Caco-2 (cell line): ENCODE measurements at regions not wholly inside any gene's neighbourhood (a gene's known extent, or its start where the extent isn't known, plus 50 kb on each side); places are given as distances from the start of the nearest gene placed in this dataset.
"Not testable (repeated sequence)": the region's sequence is repeated elsewhere in the genome, so short reads cannot be mapped to it uniquely, and the experiment has no call there.

Source experiments
- BruUV-seq: library from RNA; stranded (reverse); fragments of 400-500 nt; replicated peaks from 2 replicates; lab custom pipeline; 2021; lab: Mats Ljungman, UMichigan
- CTCF ChIA-PET: fragments of 300-600 bp; sonication (Branson Sonifier 250); formaldehyde crosslinking; loops from one replicate; lab custom pipeline; 2022; ENCODE audit warnings: antibody characterized with exemption; lab: Charles Lee
- POLR2A ChIA-PET: fragments of 300-600 bp; sonication (Branson Sonifier 250); formaldehyde crosslinking; loops from one replicate; lab custom pipeline; 2022; ENCODE audit warnings: antibody characterized with exemption; lab: Charles Lee
- DNase-seq, 2 experiments: peaks; one replicate each; pipeline versions ENCODE4 v3.0.0 to v3.0.0-alpha.2; 2020 to 2022
- H3K27me3 ChIP-seq: replicated peaks from 2 replicates; pipeline ENCODE4 v1.6.0; 2011; ENCODE audit warnings: low read length; ENCODE audit not compliant: control insufficient read depth, insufficient read depth
- H3K36me3 ChIP-seq: 2 replicates; pipeline ENCODE4 v1.5.1; 2011; ENCODE audit warnings: low read length; ENCODE audit not compliant: control insufficient read depth, insufficient read depth
- H3K4me1 ChIP-seq: fragments of 250-450 bp; sonication (Bioruptor Pico); 2 replicates; pipeline ENCODE4 v1.5.1; 2020; ENCODE audit warnings: mild to moderate bottlenecking
- H3K4me3 ChIP-seq: 2 replicates; pipeline ENCODE4 v1.5.1; 2011; ENCODE audit warnings: low read depth, mild to moderate bottlenecking, control low read depth, low read length
- H3K9me3 ChIP-seq: fragments of 250-450 bp; sonication (Bioruptor Pico); 2 replicates; pipeline ENCODE4 v1.5.1; 2020; ENCODE audit warnings: mild to moderate bottlenecking, moderate library complexity
- H3K27ac Mint-ChIP-seq: one replicate; pipeline ENCODE4 v1.8.0; 2022; ENCODE audit warnings: mixed read lengths; ENCODE audit not compliant: unreplicated experiment
- H3K27me3 Mint-ChIP-seq: one replicate; pipeline ENCODE4 v1.8.0; 2022; ENCODE audit warnings: mixed read lengths; ENCODE audit not compliant: insufficient read depth, unreplicated experiment
- H3K36me3 Mint-ChIP-seq: one replicate; pipeline ENCODE4 v1.8.0; 2022; ENCODE audit warnings: mild to moderate bottlenecking, mixed read lengths; ENCODE audit not compliant: insufficient read depth, unreplicated experiment
- H3K4me1 Mint-ChIP-seq: one replicate; pipeline ENCODE4 v1.8.0; 2022; ENCODE audit warnings: low read depth, mixed read lengths; ENCODE audit not compliant: unreplicated experiment
- H3K4me3 Mint-ChIP-seq: one replicate; pipeline ENCODE4 v1.8.0; 2022; ENCODE audit warnings: mild to moderate bottlenecking, moderate library complexity, mixed read lengths; ENCODE audit not compliant: unreplicated experiment
- H3K9me3 Mint-ChIP-seq: one replicate; pipeline ENCODE4 v1.8.0; 2022; ENCODE audit warnings: mixed read lengths; ENCODE audit not compliant: unreplicated experiment
- intact Hi-C: fragments of 100-400 bp; cut with micrococcal nuclease; formaldehyde crosslinking; loops from one replicate; pipeline ENCODE4 v1.10.0; 2022; ENCODE audit not compliant: unreplicated experiment

- H3K9me3 ChIP-seq, H3K4me1 ChIP-seq, H3K36me3 ChIP-seq, H3K36me3 Mint-ChIP-seq, H3K4me1 Mint-ChIP-seq, POLR2A ChIA-PET, intact Hi-C loops, H3K4me3 ChIP-seq, H3K27me3 Mint-ChIP-seq, BruUV-seq, H3K27me3 ChIP-seq, H3K9me3 Mint-ChIP-seq, DNase-seq, H3K4me3 Mint-ChIP-seq, H3K27ac Mint-ChIP-seq, CTCF ChIA-PET: not testable (repeated sequence)
Observed at GRCh38 chr15:30225233-30225891, 90.5 kb downstream of the GOLGA8T start.

- H3K4me1 ChIP-seq, H3K4me3 Mint-ChIP-seq, intact Hi-C loops, H3K27me3 Mint-ChIP-seq, DNase-seq, POLR2A ChIA-PET, H3K36me3 ChIP-seq, H3K4me1 Mint-ChIP-seq, H3K4me3 ChIP-seq, H3K27me3 ChIP-seq, H3K36me3 Mint-ChIP-seq, H3K27ac Mint-ChIP-seq, CTCF ChIA-PET, H3K9me3 Mint-ChIP-seq, BruUV-seq, H3K9me3 ChIP-seq: not testable (repeated sequence)
Observed at GRCh38 chr15:30261432-30262141, 126.7 kb downstream of the GOLGA8T start.

DNA sequence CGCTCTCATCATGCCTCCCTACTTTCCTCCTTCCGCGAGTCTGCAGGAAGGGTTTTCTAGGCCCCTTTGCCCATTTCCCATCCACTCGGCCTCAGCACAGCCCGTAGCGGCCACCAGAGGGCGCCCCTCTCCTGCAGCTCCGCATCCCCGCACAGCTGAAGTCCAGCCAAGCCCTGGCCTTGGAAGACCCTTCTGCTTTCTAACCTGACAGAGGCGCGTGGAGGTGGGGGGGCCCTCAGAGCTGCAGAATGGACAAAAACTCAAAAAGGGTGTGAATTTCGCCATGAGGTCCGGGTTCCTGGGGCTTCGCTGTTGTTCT lies 127.2 kb downstream of the GOLGA8T start:
- H3K36me3 ChIP-seq, CTCF ChIA-PET, H3K27ac Mint-ChIP-seq, H3K27me3 Mint-ChIP-seq, H3K4me1 ChIP-seq, H3K27me3 ChIP-seq, BruUV-seq, H3K9me3 ChIP-seq, POLR2A ChIA-PET, H3K9me3 Mint-ChIP-seq, H3K4me1 Mint-ChIP-seq, H3K36me3 Mint-ChIP-seq, H3K4me3 Mint-ChIP-seq, DNase-seq, H3K4me3 ChIP-seq, intact Hi-C loops: not testable (repeated sequence)

DNA sequence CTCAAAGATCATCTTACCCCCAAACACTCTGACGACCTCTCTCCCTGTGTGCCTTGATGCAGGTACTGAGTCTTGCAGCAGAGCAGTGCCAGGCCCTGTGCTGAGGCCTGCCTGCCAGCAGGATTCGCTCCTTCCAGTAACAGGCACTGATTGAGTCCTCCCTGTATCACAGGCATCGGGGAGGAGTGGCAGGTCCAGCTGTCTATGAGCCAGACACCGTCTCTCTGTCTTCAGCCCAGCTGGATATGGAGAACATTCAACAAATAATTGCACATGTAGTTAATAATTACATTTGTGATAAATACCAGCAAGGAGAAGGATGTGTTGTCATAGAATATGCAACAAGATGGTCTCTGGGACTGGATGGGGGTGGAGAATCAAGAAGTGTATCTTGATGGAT lies 129.1 kb downstream of the GOLGA8T start:
- H3K4me1 Mint-ChIP-seq, DNase-seq, H3K4me3 ChIP-seq, CTCF ChIA-PET, POLR2A ChIA-PET, H3K4me3 Mint-ChIP-seq, H3K36me3 Mint-ChIP-seq, BruUV-seq, H3K36me3 ChIP-seq, H3K4me1 ChIP-seq, H3K9me3 Mint-ChIP-seq, H3K27ac Mint-ChIP-seq, H3K27me3 ChIP-seq, intact Hi-C loops, H3K9me3 ChIP-seq, H3K27me3 Mint-ChIP-seq: not testable (repeated sequence)

DNA sequence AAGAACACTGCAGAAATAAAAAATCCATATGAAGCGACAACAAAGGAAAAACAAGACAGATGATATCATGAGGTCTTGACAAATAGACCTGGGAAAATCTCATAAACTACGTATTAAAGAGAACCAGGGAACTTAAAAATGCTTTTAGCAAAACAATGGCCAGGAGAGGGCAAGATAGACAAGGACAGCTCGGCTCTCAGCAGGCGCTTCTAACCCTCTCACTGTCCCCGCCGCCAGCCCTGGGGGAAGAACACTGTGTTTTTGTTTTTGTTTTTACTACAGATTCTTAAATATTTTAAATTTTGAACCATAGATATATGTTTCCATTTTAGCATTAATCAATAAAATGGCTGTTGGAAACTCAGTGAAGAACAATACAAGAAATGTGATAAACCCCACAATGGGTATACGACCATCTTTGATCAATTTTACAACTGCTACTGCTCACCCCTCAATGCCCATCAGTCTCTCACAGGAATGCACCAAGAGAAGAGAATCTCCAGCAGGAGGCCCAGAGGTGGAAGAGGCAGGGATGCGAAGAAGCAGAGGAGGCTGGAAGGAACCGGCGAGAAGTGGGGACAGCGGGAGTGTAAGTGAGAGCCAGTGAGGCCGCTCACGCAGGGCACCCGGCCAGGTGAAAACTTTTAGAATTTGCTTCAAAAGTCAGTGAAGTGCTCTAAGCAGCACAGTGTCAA lies 98.0 kb downstream of the CHRFAM7A start:
- BruUV-seq, H3K27me3 Mint-ChIP-seq, H3K4me1 Mint-ChIP-seq, H3K9me3 Mint-ChIP-seq, intact Hi-C loops, CTCF ChIA-PET, H3K4me1 ChIP-seq, H3K36me3 Mint-ChIP-seq, H3K27ac Mint-ChIP-seq, H3K4me3 ChIP-seq, H3K9me3 ChIP-seq, H3K4me3 Mint-ChIP-seq, DNase-seq, H3K27me3 ChIP-seq, H3K36me3 ChIP-seq, POLR2A ChIA-PET: not testable (repeated sequence)

DNA sequence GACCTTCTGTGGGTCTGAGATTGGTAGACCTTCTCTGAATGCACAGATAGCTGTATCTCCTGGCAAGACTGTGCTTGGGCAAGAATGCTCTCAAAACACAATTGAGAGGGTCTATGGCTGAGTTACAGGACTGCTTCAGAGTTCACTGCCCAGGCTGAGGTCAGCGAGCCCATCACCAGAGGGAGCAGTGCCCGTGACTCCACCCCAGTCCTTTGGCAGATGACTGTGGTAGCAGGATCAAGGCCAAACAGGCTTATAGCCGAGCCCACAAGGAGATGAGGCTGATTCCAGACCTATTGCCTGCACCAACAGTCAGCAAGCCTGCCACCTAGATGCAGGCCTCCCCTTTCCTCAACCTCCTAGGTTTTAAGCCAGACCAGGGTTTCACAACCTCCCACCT lies 89.4 kb downstream of the CHRFAM7A start:
- DNase-seq, H3K9me3 ChIP-seq, H3K4me1 Mint-ChIP-seq, H3K27me3 ChIP-seq, H3K36me3 Mint-ChIP-seq, H3K4me1 ChIP-seq, POLR2A ChIA-PET, intact Hi-C loops, H3K27ac Mint-ChIP-seq, CTCF ChIA-PET, H3K4me3 ChIP-seq, BruUV-seq, H3K36me3 ChIP-seq, H3K9me3 Mint-ChIP-seq, H3K4me3 Mint-ChIP-seq, H3K27me3 Mint-ChIP-seq: not testable (repeated sequence)
